CMK (cell line): ENCODE measurements at regions not wholly inside any gene's neighbourhood (a gene's known extent, or its start where the extent isn't known, plus 50 kb on each side); places are given as distances from the start of the nearest gene placed in this dataset.
"Not testable (repeated sequence)": the region's sequence is repeated elsewhere in the genome, so short reads cannot be mapped to it uniquely, and the experiment has no call there.

ENCODE experiments used
- DNase-seq: peaks from one replicate; pipeline ENCODE4 v3.0.0-alpha.2; 2010; ENCODE audit warnings: low read depth

DNA sequence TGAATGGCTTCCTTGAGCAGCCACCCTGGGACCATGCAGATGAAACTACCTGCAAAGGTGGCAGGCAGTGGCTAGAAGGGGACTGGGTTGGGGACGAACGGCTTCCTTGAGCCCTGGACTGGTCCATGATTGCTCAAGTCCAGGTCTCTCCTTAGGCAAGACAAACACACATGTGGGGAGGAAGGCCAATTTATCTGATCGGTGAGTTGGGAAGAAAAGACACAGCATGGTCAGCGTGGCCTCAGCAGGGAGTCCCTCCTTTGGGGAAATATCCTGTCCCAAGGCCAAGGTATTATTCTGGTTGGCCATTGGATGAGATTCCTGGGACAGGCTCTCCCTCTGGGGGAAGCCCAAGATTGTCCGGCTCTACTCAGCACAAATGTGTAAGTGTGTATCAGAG is 116.3 kb upstream of the ERG start:
- DNase-seq = no peak

DNA sequence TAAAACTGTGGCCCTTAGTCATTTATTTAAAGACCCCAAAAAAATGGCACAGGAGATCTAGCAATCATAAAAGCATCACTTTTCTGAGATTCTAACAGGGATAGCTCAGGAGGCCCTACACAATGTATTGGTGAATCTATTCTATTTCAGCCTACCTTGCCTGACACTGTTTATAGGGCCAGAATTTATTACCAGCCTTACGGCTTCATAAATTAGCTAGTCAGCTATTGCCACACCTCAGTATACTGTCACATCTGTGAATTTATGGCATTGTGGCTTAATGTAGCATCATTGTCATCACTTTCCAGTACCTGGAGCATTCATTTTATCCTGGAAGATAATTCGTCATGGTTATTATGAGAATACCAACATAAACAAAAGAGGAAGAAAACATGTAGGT is 121.2 kb upstream of the ERG start:
- no peak for DNase-seq

DNA sequence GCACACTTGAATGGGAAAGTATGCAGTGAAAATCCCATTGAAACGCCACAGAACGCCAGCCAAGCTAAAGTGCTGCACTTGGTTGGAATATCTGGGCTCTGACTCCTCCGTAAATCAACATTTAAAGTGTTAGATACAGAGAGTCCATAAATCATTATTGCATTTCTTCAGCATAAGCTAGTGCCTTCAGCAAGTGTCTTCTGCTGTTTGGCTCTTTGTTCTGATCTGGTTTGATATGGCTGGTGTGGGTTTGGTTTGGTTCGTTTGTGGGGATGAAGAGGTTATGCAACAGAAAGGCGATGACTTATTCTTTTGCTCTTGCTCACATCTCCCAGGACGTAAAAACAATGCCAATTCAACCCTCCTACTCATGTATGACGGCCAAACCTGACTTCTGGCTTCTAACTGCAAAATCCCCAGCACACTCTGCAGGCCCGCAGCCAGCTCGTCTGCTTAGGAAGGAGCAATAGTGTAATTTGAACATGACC is 121.8 kb upstream of the ERG start:
- no peak for DNase-seq

DNA sequence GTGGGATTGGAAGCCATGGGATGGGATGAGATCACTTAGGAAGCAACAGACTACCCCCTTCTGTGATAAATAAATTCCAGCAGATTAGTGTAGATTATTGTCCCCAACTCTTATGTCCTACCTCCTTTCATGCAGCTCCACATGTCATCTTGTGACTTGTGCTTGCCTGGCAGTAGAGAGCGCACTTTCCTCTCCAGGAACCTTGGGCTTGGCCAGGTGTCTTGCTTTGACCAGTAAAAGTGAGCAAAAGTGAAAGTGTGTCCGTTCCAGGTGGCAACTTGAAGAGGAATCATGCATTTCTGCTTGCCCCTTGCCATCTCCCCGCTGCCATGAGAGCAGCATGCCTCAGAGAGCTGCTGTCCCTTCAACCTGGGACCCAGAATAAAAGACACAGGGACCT is 122.9 kb upstream of the ERG start:
- no peak for DNase-seq

DNA sequence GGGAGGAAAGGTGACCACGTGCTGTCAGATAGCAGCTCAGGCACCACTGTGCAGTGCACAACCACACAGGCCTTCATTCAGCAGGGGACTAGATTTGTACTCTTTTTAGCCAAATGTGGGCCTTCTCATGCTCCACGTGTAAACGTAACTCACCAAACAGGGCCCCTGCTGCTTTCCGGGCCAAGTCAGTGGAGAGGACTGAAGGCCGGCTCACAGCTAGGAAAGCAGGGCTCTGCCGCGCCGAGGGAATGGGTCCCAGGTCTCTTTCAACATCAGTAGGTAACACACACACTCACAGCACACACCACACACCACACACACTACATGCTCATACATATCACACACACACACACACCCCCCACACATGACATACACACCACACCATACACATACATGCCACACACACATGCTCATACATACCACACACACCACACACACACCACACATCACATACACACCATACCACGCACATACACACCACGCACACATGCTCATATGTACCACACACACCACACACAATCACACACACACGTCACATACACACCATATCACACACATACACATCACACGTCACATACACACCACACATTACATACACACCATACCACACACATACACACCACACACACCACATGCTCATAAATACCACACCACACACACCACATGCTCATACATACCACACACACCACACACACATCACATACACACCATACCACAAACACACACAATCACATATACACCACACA is 124.0 kb upstream of the ERG start:
- DNase-seq = no peak

DNA sequence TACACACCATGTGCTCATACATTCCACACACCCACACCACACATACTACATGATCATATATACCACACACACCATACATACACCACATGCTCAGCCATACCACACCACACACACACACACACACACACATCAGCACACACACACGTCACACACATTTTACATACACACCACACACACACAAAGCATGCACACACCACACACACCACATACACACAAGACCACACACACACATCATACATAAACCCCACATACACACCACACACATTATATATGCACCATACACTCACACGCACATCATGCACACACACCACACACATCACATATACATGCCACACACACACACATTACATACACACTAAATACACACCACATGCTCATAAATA is 124.5 kb upstream of the ERG start:
- DNase-seq = no peak

DNA sequence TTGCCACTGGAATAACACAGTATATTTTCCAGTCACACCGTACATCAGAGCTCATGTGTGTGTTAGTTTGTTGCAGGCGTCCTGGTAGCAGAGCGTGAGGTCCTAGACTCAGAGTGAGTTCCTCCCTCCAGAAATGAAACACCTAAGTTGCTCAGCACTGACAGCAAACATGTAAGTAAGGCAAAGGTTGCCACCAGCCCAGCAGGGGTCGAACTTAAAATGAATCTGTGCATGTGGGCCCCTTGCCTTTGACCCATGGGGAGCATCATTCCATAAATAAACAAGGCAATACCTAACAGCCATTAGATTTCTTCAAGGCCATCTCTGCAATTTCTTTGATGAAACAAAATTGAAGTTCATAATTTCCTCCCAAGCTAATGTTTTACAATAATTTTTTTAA is 125.3 kb upstream of the ERG start:
- no peak for DNase-seq

DNA sequence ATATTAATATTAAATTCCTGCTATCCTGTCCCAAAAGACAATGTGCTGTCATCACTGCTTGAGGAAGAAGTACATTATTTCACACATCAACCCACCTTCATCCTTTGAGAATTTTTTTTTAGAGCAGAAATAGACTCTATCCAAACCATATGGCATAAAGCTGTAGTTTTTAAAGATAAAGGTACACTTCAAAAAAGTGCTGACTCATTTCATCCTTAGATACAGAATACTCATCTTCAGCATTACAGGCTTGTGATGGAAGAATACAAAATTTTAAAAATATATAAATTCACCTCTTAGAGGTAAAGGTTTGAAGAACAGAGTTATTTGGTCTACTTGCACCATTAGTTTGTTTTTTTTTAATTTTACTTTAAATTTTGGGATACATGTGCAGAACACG is 126.7 kb upstream of the ERG start:
- DNase-seq = no peak

DNA sequence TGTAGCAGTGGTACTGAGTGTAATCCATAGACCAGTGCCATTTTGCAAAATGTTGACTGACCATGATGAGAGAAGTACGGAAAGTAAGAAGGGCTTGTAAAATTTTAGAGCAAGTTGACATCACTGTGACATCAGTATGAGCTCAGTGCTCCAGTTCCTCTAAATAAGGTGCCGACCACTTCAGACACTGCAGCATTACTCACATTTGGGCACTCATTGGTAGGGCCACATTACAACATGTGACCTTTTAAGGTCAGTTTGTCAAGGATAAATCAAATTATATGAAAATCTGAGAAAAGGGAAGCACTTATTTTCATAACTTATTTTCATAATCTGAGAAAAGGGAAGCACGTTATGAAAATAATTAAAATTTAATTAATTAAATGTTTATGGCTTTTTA is 128.0 kb upstream of the ERG start:
- no peak for DNase-seq

DNA sequence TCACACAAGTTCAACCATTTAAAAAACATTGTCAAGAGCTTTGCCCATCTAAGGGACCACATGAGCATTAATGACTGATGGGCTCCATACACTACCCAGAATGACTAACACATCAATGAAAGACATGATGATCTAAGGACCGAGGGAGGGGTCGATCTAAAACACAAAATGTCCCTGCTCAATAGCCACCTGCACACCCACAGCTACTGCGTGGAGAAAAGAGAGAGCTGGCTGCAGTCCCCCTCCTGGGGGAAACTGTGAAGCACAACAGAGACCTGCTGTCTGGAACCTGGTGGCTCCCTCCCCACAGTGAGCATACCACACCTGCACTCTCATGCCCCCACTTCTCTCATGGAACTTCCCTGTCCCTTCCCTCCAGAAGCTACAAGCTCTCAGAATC is 130.1 kb upstream of the ERG start:
- DNase-seq = no peak

DNA sequence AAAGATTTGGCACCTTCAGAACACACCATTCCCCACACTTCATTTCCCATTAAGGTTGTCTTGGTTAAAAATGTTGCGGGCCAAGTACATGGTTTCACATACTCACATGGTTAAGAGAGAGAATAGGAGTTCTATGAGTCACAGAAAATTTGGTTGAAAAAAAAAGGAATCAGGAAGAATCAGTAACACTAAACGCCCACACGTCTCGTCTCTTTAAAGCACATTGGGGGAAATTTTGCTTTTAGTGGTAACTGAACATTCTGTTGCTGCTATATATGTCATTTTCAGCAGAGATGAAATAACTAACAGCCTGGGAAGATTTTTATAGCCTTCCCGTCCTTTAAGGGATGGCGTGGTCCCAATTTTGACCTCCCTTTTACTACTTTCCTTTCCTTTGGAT is 132.9 kb upstream of the ERG start:
- no peak for DNase-seq

DNA sequence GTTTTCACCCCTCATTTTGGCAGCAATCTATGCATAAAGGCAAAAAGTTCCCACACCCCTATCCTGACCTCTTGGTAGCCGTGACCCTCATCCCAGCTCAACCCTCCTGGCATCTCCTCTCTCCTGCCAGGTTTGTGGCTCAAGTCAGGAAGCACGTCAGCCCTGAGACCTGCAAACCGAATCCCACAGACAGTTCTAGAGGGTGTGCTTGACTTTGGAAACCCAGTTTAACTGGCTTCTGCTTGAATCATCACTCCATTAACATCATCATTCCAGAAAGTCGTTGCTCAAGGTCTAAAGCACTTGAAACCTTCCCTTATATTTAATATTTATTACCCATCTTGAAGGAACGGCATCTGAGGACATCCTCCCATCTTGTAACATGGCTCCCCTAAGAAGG is 133.4 kb upstream of the ERG start:
- DNase-seq = no peak

DNA sequence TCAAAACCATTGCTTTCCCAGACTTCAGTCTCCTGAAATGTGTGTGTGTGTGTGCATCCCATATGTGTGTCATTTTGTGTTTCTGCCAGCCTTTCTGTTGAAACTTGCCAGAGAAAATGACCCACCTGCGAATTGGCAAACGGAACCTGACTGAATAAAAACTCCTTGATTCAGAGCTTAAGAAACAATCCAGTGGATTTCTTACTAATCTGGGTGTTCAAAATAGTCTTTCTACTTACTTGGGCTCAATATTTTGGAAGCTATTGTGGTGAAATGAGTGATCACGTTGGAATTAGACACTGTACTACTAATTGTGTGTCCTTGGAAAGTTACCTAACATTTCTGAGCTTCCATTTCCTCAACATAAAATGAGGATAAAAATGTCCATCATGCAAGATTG is 138.9 kb upstream of the ERG start:
- no peak for DNase-seq

DNA sequence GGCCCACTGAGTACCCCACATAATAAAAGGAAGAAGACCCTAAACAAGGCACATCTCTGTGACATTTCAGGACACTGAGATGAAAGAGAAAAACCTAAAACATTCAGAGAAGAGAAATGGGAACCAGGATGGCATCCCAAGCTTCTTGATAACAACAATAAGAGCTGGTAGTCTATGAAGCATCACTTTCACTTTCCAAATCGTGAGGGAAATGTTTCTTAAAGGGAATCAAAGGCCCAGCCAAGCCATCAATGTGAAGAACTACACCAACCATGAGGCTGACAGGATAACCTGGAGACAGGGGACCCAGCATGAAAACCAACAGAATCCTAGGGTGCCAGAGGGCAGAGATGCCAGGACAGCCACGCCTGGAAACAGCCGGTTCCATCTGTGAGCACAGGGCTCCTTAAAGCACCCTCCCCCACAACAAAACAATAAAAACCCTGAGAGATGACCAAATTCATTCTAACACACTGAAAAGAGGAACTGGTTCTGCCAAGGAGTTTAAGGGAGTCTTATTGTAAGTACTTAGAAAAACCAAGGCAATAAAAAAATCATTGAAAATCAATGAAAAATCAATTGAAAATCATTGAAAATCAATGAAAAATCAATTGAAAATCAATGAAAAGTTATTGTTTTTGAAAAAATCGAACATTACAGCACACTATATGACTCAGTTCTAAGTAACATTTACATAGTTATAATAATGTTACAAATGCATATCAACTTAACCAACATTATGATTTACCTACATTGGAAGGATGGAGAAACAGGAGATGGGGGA is 141.5 kb upstream of the ERG start:
- no peak for DNase-seq

DNA sequence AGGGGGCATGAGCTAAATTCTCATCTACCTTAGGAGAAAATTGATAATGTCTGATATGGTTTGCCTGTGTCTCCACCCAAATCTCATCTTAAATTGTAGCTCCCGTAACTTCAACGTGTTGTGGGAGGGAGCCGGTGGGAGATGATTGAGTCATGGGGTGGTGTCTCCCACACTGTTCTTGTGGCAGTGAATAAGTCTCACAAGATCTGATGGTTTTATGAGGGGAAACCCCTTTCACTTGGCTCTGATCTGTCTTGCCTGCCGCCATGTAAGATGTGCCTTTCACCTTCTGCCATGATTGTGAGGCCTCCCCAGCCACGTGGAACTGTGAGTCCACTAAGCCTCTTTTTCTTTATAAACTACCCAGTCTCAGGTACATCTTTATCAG is 142.1 kb upstream of the ERG start:
- not testable (repeated sequence) for DNase-seq

DNA sequence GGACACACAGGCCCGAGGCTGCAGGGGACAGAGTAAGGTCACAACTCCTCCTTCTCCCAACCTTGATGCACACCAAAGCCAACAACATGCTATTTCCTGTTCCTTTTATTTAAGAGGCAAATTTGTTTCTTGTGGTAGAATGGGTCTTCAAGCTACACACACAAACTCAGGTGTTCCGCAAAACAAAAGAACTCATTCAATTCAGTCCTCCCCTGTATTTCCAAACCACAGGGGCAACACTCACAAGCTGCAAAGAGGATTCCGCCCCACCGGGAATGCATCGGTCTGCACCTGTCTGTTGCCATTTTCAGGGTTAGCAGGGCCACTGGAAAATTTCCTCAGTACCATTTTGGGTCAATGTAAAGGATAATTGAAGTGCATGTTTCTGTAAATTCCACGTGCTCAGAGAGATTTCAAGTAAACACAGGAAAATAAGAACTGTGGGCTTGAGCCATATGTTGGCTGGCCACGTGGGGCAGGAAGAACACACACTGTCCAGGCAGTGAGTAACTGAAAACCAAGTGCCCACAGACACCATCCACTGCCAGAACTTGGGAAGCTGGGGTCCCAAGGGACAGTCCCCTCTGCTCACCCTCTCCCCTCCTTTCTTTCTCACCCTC is 145.2 kb upstream of the ERG start:
- no peak for DNase-seq

DNA sequence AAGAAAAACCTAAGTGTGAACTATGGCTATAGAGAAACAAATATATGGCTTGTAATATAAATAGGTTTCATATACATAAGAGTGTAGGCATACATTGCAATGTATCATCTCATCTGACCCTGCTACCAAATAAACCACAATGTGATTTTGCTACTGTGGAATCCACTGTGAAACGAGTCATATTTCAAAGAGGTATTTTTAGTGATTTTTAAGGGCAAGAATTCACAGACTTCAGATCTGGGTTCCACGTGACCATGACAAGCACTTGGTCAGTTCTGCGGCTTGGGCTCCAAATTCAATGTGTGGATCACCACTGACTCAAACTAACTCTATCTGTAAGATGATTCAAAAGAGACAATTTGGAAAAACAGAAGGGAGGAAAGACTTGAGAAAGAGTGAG is 147.0 kb upstream of the ERG start:
- no peak for DNase-seq

DNA sequence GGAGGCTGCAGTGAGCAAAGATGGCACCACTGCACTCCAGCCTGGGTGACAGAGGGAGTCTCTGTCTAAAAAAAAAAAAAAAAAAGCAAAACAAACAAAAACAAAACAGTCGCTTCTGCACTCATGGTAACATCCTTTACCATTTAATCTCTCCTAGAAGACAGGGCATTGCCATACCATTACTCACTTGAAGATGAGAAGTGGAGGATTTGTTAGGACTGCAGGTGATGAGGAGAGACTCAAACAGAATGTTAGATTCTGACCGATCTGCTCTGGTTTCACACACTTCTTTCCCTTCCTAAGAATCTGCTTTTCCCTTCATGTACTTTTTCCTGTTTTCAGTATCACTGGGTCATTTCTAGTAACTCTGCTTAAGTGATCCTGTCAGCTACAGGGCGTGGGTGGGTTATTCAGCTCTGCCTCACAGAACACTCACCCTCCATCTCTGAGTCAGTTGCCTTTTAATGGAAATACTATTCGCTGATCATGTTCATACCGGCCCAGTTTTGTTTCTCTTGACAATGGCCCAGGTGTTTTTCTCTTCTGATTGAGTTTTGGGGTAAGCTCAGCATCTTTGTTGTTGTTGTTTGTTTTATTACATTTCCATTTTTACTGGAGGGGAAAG is 148.0 kb upstream of the ERG start:
- no peak for DNase-seq

DNA sequence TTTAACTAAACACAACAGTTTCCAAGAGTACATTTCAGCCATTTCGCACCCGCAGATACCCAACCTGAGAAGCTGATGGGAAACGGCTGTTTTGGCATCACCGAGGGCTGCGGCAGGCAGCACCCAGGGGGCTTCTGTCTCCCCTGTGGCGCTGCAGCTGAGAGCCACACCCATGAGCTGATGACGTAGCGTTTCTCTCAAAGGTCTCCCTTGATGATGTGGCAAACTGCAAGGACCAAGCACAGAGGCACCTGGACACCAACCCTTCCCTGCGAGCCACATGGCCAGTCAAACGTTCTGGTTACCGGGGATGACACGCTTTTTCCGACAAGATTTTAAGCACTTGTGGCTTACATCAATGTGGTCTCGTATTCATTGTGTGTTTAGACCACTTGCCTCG is 150.8 kb upstream of the ERG start:
- no peak for DNase-seq

DNA sequence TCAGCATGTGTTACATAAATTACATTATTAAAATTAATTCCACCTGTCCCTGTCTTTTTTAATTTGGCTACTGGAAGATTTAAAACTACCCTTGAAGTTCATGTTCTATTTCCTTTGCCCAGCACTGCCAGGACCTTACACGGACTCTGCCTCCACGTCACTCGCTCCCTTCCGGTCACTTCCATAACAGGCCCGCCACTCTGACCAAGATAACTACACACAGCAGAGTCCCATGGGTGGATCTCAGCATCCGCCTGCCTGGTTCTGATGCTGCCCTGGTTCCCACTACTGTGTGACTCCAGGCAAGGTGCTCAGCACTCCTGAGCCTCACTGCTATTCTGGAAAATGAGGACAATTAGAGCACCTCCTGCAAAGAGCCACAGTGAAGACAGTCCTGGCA is 153.3 kb upstream of the ERG start:
- no peak for DNase-seq

DNA sequence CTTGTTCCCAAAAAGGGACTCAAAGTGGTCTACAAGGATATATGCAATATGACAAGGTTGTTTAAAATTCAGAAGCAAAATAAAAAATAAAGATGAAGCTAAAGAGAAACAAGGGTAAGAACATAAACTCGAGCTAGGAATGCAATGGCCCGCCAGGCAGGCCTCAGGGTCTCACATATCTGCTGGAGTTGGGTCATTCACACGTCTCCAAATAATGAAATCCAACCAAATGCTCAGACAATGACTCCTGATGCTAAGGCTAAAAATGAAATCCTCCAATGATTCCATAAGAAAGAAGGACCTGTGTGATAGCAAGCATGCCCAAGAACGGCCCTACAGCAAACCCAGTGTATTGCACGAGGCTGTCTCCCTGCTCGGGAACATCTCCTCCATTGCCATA is 153.3 kb upstream of the ETS2 start:
- no peak for DNase-seq

DNA sequence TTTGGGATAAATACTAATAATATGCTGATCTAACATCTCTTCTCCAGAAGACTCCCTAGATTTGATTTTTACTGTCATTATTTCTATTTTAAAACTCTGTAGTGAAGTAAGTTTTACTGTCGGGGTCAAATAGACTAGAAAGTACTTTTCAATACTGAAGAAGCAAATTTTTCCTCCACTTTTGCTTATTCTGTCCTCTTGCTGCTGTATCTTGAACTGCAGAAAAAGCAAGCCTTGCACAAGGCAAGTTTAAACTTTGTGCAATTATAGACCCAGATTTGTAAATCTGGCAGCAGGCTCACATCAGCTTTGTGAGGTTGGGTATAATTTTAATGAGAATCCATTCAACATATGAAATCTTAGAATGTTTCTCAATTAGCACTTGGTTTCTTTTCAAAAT is 151.1 kb upstream of the ETS2 start:
- no peak for DNase-seq

DNA sequence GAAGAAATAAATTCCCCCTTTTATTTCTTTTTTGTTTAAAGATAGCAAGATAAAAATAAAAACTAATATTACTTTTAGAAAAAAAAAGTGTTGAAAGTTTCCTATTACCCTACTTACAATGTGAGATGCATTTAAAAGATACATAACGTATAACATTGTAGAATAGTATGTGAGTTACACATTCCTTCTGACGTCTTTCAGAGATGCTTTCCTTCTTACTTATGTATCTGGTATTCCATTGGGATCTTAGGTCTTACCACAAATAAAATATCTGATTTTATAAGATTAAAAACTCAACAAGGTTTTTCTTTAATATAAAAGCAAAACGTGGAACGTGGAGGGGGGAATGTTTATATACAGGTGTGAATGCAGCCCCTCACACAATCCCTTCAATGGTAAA is 147.2 kb upstream of the ETS2 start:
- DNase-seq = no peak
